ENCODE measurements at regions not wholly inside any gene's neighbourhood (a gene's known extent, or its start where the extent isn't known, plus 50 kb on each side); places are given as distances from the start of the nearest gene placed in this dataset.

DNA sequence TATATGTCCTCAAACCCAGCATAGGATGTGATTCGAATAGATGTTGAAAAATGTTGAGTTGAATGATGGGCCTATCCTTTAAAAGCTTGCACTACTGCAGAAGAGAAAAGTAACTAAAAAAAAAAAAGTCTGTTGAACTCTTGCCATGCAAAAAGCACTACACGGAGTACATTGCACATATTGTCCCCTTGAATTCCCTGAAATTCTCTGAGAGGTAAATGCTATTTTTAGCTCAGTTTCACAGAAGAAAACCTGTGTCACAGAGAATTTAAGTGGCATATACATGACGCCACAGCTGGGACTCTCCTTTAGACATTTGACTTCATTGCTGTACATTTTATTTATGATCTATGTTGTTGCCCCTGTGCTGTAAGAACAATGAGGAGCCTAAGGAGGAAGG lies 583.8 kb downstream of the SOX6 start:
- TF ChIP-seq, protein P1, sequence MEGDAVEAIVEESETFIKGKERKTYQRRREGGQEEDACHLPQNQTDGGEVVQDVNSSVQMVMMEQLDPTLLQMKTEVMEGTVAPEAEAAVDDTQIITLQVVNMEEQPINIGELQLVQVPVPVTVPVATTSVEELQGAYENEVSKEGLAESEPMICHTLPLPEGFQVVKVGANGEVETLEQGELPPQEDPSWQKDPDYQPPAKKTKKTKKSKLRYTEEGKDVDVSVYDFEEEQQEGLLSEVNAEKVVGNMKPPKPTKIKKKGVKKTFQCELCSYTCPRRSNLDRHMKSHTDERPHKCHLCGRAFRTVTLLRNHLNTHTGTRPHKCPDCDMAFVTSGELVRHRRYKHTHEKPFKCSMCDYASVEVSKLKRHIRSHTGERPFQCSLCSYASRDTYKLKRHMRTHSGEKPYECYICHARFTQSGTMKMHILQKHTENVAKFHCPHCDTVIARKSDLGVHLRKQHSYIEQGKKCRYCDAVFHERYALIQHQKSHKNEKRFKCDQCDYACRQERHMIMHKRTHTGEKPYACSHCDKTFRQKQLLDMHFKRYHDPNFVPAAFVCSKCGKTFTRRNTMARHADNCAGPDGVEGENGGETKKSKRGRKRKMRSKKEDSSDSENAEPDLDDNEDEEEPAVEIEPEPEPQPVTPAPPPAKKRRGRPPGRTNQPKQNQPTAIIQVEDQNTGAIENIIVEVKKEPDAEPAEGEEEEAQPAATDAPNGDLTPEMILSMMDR (IDR thresholded peaks at IDR 0.05), result no peak
- ATAC-seq (ENCODE audit: low FRiP score) (no peak), DNase-seq (ENCODE audit: low spot score) (no peak)

GRCh38 chr11:15772981-15773380 lies 583.4 kb downstream of the SOX6 start:
- no peak for ATAC-seq (ENCODE audit: low FRiP score)
- no peak for DNase-seq (ENCODE audit: low spot score)
- TF ChIP-seq, protein P1 (IDR thresholded peaks at IDR 0.05), result no peak

GRCh38 chr11:15773476-15774387 lies 582.6 kb downstream of the SOX6 start:
- no peak for ATAC-seq (ENCODE audit: low FRiP score)
- no peak for DNase-seq (ENCODE audit: low spot score)
- TF ChIP-seq, protein P1 (IDR thresholded peaks at IDR 0.05), result no peak

DNA sequence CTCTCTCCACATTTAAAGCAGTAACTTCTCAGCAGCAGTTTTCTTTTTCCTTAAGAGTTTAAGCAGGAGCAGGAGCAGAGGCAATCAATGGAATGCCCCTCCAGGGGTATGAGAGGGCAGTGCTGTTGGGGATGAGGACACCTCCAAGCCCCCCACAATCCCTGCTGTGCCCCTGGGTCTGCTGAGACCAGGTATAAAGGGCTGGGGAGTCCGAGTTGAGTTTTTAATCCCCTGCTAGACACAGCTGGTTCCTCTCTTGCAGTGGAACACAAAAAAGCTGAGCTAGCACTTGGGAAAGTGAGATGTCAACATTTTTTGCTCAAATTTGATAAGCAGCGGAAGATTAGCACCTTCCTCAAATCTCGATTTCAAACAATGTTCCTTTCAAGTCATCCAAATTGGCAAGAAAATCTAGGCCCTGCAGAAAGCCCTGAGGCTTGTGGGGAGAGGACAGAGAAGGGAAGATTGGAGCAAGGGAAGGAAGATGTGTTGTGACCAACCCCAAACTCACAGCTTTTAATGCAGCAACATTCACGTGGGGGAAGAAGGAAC lies 581.9 kb downstream of the SOX6 start:
- no peak for DNase-seq (ENCODE audit: low spot score)
- ATAC-seq (ENCODE audit: low FRiP score), result no peak
- TF ChIP-seq, protein P1 (IDR thresholded peaks at IDR 0.05), result no peak

GRCh38 chr11:15775015-15775541 lies 581.3 kb downstream of the SOX6 start:
- TF ChIP-seq, protein P1 (IDR thresholded peaks at IDR 0.05), result no peak
- ATAC-seq (ENCODE audit: low FRiP score), result no peak
- no peak for DNase-seq (ENCODE audit: low spot score)

GRCh38 chr11:15775797-15776196 lies 580.5 kb downstream of the SOX6 start:
- DNase-seq (ENCODE audit: low spot score), result no peak
- no peak for ATAC-seq (ENCODE audit: low FRiP score)

More at GRCh38 chr11:15775797-15776196, 580.5 kb downstream of the SOX6 start:
- TF ChIP-seq, protein P1 (IDR thresholded peaks at IDR 0.05), result no peak

Measured in omental fat pad (tissue), 3 donors.